ENCODE measurements at regions not wholly inside any gene's neighbourhood (a gene's known extent, or its start where the extent isn't known, plus 50 kb on each side); places are given as distances from the start of the nearest gene placed in this dataset.

DNA sequence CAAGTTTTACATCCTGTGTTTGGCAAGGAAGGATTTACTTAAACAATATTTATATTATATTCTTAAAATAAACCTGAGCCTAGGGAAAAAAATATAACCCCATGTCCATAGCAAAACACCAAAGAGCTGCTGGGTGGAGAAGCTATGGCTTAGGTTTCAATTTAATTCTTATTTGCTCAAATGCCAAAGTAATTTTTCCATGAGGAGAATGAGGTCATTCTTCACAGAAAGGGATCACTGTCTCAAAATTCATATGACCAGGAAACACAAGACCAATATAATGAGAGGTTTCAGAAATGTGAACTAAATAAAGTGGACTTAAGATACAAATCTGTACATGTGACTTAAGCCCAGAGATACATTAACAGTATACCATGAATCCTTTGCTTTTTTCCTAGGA, 195.0 kb downstream of the PHLDA1 start:
- DNase-seq (ENCODE audit: low spot score) = no peak

DNA sequence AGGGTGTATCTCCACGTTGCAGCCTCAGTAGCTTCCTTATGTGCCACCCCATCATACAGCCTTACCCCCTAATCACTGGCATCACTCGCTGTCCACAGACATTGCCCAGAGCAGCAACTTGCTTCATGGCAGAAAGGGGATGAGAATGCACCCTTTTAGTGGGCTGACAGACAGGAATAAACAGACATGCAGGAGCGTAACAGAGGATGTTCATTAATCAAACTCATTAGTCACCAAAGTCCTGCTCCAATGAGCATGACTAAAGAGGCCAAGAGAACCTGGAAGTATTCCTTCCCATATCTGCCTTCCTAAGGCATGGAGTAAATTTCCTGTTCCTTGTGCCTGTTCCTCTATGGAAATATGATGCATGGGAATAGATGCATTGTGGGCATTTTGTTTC, 197.0 kb downstream of the PHLDA1 start:
- DNase-seq (ENCODE audit: low spot score) = no peak

DNA sequence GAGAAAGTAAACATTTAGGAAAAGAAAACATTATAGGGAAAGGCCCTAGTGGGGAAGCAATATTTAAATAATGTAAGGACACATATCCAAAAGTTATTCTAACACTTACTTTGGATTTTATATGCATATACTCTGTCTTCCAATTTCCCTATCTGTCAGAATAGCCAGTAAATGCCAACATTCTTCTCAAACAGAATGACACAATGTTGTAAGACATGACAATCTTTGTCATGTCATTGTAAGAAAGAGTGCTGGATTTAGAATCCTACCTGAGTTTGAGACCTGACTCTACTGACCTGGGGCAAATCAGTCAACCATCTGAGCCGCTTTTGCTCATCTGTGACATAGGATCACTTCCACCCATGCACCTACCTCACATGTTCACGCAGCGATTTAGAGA, 198.3 kb downstream of the PHLDA1 start:
- DNase-seq (ENCODE audit: low spot score) = no peak

DNA sequence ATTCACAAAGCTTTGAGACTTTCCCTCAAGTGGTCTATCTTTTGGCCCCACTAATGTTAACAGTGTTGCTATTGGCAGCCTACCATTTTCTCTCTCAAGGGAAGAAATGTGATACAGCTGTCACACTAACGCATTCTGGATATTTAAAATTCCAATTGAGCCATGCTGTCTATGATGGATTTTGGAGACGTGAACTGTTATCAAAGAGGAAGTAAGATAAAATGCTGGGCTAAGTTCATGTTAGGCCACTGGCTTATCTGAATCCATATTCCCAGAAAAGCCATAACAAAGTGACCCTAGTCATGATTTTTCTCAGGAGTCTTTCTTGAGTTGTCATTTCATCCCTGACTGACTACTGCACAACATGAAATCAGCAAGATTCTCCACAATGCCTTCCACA, 200.2 kb downstream of the PHLDA1 start:
- no peak for DNase-seq (ENCODE audit: low spot score)

DNA sequence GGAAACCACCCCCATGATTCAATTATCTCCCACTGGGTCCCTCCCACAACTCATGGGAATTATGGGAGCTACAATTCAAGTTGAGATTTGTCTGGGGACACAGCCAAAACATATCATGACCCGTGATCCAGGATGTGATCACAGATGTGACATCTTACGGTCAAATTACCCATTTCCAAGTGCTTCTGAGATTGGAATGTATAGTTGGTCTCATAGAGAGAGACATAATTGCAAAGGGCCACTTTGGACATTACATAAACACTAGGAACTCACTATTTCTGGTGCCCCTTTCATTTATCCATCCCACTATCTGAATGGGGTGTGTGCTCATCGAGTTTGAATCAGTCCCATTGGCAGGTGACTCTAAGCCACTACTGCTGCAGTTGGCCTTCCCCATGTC, 204.5 kb downstream of the PHLDA1 start:
- no peak for DNase-seq (ENCODE audit: low spot score)

DNA sequence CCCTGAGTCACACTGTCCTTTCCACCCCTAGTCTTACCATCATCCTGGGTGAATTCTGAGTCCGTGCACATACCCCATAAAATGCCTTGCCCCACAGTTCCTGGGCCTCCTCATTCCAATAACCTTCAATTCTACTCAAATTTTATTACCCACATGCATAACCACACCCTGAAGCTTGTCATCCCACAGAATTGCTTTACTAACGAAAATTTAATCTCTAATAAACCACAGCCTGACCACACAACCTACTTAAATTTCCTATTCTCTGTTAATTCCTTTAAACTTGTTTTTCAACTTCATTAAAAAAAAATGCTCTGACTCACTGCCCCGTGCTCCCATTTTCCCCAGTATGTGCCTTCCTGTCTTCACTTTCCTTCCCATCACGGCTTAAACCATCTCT, 205.9 kb downstream of the PHLDA1 start:
- no peak for DNase-seq (ENCODE audit: low spot score)

DNA sequence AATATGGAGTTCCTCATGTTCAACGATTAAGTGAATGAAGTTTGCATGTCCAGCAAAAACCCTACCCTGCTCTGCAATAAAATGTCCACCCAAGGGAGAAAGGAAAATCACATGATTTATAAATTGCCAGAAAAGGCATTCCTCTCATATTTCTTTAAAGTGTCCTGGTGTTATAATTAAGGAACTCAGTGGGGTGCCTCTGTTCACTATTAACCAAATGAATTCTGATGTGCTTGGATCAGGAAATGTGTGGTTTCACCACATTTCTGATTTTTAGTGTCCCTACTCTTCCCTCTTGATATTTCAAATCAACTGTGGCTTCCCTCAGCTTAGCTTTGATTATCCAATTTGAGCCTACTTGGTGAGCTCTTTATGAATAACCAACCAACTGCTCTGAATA, 208.1 kb downstream of the PHLDA1 start:
- DNase-seq (ENCODE audit: low spot score) = no peak

DNA sequence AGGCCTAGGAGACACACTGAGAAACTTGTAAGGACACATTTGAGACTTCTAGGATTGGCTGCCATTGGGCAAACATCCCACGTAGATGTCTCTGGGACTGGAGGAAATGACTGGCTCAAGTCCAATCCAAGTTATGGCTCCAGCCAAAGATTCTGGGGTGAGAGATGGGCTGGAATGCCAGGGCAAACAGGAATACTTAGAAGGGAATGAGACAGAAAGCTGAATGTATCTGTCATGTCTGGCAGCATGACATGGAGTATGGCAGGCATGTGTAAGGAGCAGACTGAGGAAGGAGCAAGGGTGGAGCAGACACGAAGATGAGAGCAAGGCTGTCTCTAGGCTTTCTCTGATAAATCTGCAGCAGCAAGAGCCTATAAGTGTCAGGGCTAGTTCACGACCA, 209.2 kb downstream of the PHLDA1 start:
- DNase-seq (ENCODE audit: low spot score) = no peak

DNA sequence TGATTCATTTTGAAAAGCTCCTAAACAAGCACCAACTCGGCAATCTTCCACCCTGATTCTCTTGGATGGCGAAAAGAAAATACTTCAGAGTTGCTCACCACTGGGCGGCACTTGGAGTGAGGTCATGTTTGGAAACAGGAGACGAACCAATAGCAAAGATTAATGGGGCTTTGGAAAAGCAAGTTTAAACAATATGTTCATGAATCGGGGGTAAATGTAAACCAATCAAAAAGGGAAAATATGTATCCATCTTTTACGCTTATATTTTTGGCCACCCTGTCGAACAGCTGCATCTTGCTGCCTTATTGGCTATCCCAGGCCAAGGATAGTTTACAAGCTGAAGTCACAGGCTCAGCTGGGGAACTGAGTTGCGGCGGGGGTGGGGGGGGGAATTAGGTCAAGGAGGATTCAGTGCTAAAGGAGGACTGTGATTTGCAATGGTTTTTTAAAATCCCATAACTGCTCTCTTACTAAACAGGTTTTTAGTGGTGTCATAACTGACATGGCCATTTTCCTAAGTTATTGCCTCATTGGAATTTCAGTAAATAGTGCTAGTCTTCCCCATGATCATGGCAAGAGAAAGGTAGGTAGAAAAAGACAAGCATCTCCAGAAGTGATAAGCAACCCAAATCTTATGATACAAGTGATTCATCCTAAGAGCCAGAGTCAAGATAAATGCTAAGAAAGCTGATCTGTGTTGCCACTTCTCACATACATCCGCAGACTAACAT, 210.6 kb downstream of the PHLDA1 start:
- DNase-seq (ENCODE audit: low spot score) = no peak

DNA sequence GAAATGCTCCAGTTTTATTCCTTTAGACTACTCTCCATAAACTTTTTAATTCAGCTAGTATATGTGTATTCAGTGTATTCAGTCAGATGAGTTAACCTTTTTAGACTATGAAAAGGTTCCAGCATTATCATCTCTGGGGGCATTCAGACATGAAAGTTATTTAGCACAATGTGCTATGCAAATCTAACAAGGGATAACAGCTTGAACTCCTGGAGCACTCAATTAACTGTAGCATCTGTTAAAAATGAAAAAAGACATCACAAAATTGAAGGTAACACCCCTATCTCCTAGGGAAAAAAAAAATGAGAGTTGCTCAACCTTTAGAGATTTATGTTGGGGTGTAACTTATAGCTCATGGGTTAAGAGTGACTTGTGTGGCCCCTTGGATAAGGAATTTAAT, 211.5 kb downstream of the PHLDA1 start:
- DNase-seq (ENCODE audit: low spot score) = no peak

DNA sequence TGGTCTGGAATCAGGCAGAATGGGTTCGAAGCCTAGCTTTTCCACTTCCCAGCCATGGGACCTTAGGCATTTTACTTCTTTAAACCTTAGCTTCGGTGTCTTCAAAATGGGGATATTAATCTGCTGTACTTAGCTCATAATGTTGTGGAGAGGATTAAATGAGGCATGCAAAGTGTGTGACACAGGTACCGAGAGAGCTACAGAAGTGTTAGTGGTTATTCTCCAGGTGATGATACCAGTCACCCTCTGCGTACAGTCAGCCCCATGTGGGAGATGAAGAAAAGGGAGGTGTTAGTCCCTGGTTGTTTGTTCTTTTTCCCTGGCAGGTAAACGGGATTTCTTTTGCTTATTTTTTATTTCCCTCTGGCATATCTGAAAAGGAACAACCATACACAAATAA, 212.1 kb downstream of the PHLDA1 start:
- no peak for DNase-seq (ENCODE audit: low spot score)

DNA sequence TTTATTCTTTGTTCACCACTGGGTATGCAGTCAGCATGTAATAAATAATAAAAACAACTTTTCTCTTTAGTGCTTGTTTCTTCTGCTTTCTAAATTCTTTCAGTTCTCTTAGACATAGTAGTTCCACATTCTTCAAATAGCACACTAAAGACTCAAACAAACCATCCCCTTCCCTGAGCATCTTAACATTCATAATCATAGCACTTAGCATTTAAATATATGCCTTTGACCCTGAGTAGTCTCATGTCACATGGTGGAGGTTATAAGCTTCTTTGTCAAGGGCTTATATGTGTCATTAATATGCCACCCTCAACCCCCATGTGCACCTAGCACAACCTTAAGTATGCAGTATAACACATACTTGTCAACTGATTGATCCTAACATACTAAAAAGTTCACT, 212.7 kb downstream of the PHLDA1 start:
- no peak for DNase-seq (ENCODE audit: low spot score)

DNA sequence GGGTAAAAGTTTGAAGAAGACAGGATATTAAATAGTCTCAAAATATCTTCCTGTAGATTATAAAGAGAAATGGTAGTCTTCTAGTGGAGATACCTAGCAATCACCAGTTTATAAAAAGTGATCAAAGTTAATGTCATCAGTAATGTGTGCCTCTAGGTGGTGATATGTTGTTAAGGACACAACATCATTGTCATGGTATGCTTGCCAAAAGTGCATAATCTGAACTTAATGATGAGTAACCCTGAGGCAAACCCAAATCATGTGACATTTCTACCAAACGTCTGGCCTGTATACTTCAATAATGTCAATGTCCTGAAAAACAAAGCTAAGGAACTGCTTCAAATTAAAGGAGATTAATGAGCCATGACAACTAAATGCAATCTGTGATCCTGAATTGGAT, 214.7 kb downstream of the PHLDA1 start:
- DNase-seq (ENCODE audit: low spot score) = peak; percentile 60

DNA sequence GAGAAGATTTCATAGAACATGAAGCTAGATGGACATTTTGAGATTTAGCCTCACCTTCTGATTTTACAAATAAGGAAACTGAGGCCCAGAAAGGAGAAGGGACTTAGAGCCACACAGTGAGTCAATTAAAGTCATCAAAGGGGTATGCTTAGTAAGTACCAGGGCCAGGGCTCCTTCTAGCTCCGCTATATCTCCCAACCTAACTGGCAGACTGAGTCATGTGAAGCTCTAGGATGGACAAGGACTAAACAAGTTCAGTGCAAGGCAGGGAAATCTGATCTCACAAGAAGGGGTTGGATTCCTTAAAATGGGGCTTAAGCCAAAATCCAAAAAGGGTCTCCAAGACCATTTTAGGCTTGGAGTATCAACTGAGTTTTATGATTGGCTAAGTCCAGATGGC, 215.8 kb downstream of the PHLDA1 start:
- no peak for DNase-seq (ENCODE audit: low spot score)

DNA sequence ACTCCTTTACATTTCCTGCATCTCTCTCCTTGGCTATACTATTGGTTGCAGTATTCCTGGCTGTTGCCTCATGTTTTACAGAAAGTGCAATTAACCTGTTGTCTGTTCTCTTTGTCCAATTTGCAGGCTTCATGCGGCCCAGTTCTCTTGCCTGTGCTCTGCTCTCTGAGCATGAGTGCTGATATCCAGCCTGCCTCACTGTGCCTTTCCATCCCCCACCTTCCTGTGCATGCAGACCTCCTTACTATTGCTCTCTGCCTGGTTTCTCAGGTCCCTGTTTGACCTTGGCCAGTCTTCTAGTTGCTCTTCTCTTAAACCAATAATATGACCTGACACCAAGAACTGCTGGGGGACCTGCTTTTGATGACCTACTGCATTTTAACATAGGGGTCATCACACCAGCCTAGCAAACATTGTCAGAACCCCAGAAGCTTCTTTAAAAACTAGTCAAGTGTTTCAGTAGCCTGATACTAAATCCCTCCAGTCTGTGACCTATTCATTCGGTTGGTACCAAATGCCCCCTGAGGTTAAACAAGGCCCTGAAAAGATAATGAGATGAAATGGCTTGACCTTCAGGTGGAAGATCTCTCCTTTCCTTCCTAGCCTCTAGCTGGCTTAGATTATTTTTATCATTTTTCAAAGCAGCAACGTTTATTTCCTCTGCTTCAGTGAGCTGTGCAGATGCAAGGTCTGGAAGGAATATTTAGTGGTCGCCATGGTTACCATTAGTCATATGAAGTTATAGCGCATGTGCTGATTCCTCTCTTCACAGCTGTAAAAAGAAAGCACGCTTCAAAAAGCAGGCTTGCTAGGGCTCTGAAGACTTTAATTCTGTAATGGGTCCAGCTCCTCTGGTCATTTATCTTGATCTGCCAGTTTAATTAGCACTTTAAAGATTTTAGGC, 216.5 kb downstream of the PHLDA1 start:
- peak; percentile 66 for DNase-seq (ENCODE audit: low spot score)

DNA sequence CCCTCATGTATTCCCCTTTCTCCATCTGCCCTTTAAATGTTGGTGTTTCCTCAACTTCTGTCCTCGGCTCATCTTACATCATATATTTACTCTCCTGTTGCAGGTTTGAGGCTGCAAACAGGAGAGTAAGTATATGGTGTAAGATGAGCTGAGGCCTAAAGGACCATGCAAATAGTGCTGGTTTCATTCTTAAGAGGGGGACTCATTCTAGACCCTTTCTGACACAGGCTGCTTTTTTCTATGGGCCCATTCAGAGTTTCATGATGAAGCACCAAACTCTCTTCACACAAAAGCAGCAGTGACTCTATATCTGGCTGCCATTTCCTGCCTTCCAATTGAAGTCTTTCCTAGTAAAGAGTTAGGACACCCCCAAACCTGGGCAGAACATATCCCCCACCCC, 218.5 kb downstream of the PHLDA1 start:
- no peak for DNase-seq (ENCODE audit: low spot score)

DNA sequence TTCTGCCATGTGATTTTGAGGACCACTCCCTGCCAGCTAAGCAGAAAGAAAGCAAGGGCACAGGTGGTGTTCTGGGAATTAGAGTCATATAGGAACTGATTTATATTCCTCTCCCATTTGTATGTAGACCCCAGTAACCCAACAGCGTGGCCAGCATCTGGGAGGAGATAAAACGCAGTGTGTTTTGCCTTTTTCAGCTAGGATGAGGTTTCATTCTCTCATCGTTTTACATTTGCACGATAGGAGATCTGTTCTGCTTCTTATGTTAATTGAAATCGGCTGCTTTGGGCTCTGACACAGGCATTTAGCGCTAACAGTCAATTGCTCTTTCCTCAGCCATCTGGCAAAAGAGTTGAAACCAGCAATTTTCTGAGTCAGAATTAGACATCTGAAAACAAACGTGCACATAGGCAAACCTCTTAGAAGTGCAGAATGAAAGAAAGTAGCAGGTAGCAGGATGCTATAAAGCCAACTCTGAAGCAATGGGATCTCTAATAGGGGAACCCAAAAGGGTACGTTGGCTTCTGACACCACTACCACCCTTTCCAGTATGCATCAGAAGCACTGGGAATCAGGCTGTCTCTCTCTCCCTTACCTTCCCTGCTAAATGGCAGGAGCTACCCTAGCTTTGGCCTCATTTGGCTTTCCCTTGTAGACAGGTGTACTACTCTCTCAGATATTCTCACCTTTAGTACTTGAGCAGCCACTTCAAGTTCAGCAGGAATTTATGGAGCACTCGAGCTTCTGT, 219.1 kb downstream of the PHLDA1 start:
- no peak for DNase-seq (ENCODE audit: low spot score)

DNA sequence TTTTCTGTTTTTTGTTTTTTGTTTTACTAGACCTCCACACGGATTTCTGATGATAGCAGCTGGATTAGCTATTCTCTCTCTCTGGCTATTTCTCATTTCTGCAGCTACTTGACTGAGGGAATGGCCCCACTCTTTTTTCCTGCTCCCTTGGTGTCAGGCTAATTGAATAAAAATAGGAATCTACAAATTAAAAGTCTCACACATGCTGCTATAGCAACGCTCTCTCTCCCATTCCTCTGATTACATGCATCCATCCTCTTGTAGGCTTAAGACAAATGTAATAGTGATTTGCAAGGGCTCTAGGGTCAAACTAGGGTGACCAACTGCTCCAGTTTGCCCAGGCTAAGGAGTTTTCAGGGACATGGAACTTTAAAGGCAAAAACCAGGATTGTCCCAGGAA, 221.8 kb downstream of the PHLDA1 start:
- no peak for DNase-seq (ENCODE audit: low spot score)

DNA sequence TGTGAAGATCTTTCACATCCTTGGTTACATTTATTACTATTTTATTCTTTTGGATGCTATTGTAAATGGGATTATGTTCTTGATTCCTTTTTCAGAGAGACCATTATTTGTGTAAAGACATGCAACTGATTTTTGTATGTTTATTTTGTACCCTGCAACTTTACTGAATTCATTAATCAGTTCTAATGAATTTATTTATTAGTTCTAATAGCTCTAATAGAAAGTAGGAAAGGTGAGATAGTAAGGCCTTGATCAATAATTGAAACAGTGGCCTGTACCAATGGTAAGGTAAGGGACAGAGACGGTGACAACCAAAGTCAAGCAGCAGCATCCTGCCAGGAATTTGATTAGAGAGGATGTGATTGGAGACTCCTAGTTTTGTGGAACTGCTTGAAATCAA, 224.1 kb downstream of the PHLDA1 start:
- DNase-seq (ENCODE audit: low spot score) = no peak

DNA sequence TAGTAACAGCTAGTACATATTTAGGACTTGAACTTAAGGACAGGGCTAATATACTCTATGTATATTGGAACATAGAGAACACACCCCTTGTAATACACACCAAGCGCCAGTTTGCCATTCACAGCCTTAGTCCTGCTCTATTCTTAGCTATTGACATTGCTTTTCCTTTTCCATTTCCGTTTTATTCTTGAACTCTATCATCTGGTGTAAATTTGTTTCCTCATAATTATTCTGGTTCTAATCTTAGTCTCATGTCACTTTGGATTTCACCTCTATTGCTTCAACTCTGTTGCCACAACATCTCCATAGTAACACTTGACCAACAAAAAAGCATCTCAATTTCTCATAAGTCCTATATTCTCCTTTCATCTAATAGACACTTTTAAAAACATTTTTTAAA, 225.7 kb downstream of the PHLDA1 start:
- no peak for DNase-seq (ENCODE audit: low spot score)

DNA sequence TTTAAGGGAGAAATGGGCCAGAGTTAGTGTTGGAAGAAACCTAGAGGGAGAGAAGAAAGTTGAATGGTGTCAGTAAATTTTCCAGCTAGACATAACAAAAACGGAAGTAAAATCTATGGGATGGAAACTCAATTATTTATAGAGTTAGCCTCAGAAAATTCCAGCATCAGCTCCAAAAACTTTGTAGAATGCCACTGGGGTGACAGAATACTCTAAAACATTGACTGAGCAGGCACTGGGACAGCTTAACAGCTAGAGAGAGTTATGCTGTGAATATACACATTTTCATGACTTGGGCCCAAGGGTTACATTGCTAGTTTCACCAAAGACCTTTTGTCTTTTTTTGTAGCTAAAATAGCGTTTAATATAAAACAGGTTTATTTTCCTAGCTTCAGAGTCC, 226.3 kb downstream of the PHLDA1 start:
- no peak for DNase-seq (ENCODE audit: low spot score)

DNA sequence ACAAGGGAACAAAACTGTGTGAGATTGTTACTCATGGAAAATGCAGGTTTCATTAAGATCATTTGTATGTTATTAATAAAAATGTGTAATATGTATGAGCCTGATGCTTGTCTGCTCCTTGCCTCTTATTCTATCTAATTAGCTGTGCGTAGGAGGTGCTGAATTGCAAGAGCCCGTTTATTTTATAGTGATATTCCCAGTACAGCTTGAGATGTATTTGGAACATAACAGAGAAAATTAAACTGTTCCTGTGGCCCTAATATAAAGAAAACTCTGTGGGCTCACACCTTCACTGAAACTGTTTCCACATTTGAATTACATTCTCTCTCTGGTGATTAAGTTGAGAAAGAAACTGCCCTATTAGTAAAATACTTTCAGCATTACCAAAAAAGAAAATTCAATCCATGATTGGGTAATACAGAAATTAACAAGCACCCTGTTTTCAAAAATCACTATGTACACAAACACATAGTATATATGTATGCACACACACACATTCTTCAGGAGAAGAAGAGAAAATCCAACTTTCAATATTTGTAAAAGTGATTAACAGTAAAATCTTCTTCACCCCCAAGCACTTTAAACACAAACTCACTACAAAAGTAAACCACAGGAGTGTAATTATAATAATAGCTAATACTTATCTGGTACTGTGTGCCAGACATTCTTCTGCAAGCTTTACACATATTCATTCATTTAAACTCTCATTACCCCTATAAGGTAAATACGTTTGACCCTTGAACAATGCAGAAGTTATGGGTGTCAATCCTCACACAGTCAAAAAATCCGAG, 233.2 kb downstream of the PHLDA1 start:
- no peak for DNase-seq (ENCODE audit: low spot score)
